HEK293 (cell line): ENCODE measurements at regions not wholly inside any gene's neighbourhood (a gene's known extent, or its start where the extent isn't known, plus 50 kb on each side); places are given as distances from the start of the nearest gene placed in this dataset.

ENCODE experiments used
- CTCF ChIA-PET: fragments of 350-600 bp; formaldehyde crosslinking; extraction: SDS; loops from one replicate; lab custom pipeline; 2021; ENCODE audit warnings: antibody characterized with exemption; lab: Yijun Ruan, JAX
- POLR2A ChIA-PET: fragments of 300-600 bp; formaldehyde crosslinking; extraction: SDS; loops from one replicate; lab custom pipeline; 2020; ENCODE audit warnings: antibody characterized with exemption, inconsistent platforms; lab: Yijun Ruan, JAX
- H3K27ac ChIP-seq: fragments of 200-500 bp; sonication (Bioruptor generic); 2 replicates; pipeline ENCODE4 v1.5.1; 2014; ENCODE audit warnings: low read depth, low read length, control low read depth, inconsistent platforms; ENCODE audit errors: extremely low read depth
- H3K36me3 ChIP-seq, 2 experiments: fragments of 200-500 bp in 1 of 2; sonication (Bioruptor generic) in 1 of 2; 1 replicate in 1 of 2; 2 replicates in 1 of 2; pipeline ENCODE4 v1.5.1; 2014 to 2017; ENCODE audit warnings: inconsistent platforms in 2 of 2, low read length in 2 of 2; ENCODE audit not compliant: control insufficient read depth in 2 of 2, insufficient read depth in 1 of 2
- H3K4me1 ChIP-seq: fragments of 200-500 bp; sonication (Bioruptor generic); 2 replicates; pipeline ENCODE4 v1.5.1; 2014; ENCODE audit warnings: mild to moderate bottlenecking, low read length, inconsistent platforms; ENCODE audit not compliant: control insufficient read depth, insufficient read depth
- H3K4me3 ChIP-seq: 2 replicates; pipeline ENCODE4 v1.5.1; 2011; ENCODE audit warnings: low read depth, mild to moderate bottlenecking, control low read depth, low read length, moderate library complexity
- H3K9me3 ChIP-seq: fragments of 200-500 bp; sonication (Bioruptor generic); 2 replicates; pipeline ENCODE4 v1.5.1; 2014; ENCODE audit warnings: low read depth, low read length, inconsistent platforms; ENCODE audit not compliant: control insufficient read depth, insufficient read depth
- BCL11B ChIP-seq: fragments of 450-650 bp; formaldehyde crosslinking; IDR thresholded peaks from 2 replicates; pipeline ENCODE4 v1.5.1; 2016; ENCODE audit warnings: low read depth, missing biosample characterization, missing genetic modification characterization
- CTCF ChIP-seq: fragments of 450-650 bp; formaldehyde crosslinking; IDR thresholded peaks from 2 replicates; pipeline ENCODE4 v1.5.1; 2016; ENCODE audit warnings: missing biosample characterization, missing genetic modification characterization
- PBX3 ChIP-seq: sonication (generic); formaldehyde crosslinking; IDR thresholded peaks from 2 replicates; pipeline ENCODE4 v1.8.1; 2022; ENCODE audit warnings: mild to moderate bottlenecking, moderate library complexity, missing genetic modification reagents
- RBAK ChIP-seq: fragments of 450-650 bp; formaldehyde crosslinking; IDR thresholded peaks from 2 replicates; pipeline ENCODE4 v1.5.1; 2016; ENCODE audit warnings: missing biosample characterization, missing genetic modification characterization
- SP7 ChIP-seq: fragments of 450-650 bp; formaldehyde crosslinking; IDR thresholded peaks from 2 replicates; pipeline ENCODE4 v1.5.1; 2016; ENCODE audit warnings: missing biosample characterization, missing genetic modification characterization
- ZBTB8A ChIP-seq: fragments of 450-650 bp; formaldehyde crosslinking; IDR thresholded peaks from 2 replicates; pipeline ENCODE4 v1.5.1; 2016; ENCODE audit warnings: missing biosample characterization, missing genetic modification characterization
- ZFHX2 ChIP-seq: fragments of 450-650 bp; formaldehyde crosslinking; conservative IDR thresholded peaks from 2 replicates; pipeline ENCODE4 v1.5.1; 2016; ENCODE audit warnings: missing biosample characterization, missing genetic modification characterization
- ZNF202 ChIP-seq: fragments of 450-650 bp; formaldehyde crosslinking; IDR thresholded peaks from 2 replicates; pipeline ENCODE4 v1.5.1; 2016; ENCODE audit warnings: missing biosample characterization, missing genetic modification characterization, borderline replicate concordance
- ZNF211 ChIP-seq: fragments of 450-650 bp; formaldehyde crosslinking; IDR thresholded peaks from 2 replicates; pipeline ENCODE4 v1.5.1; 2016; ENCODE audit warnings: low read depth, missing biosample characterization, missing genetic modification characterization
- ZNF341 ChIP-seq: fragments of 450-650 bp; formaldehyde crosslinking; IDR thresholded peaks from 2 replicates; pipeline ENCODE4; 2016; ENCODE audit warnings: low read depth, missing biosample characterization, missing genetic modification characterization
- ZNF391 ChIP-seq: fragments of 450-650 bp; formaldehyde crosslinking; IDR thresholded peaks from 2 replicates; pipeline ENCODE4 v1.5.1; 2016; ENCODE audit warnings: low read depth, missing biosample characterization, missing genetic modification characterization, borderline replicate concordance
- ZNF549 ChIP-seq: fragments of 450-650 bp; IDR thresholded peaks from 2 replicates; pipeline ENCODE4 v1.5.1; 2018; ENCODE audit warnings: missing biosample characterization, missing genetic modification characterization, mild to moderate bottlenecking, inconsistent platforms, moderate library complexity
- ZNF660 ChIP-seq: fragments of 450-650 bp; IDR thresholded peaks from 2 replicates; pipeline ENCODE4 v1.5.1; 2018; ENCODE audit warnings: missing biosample characterization, mild to moderate bottlenecking, missing genetic modification characterization
- ZNF670 ChIP-seq: fragments of 450-650 bp; formaldehyde crosslinking; IDR thresholded peaks from 2 replicates; pipeline ENCODE4 v1.5.1; 2016; ENCODE audit warnings: missing biosample characterization, missing genetic modification characterization, low read depth
- ZNF747 ChIP-seq: fragments of 450-650 bp; formaldehyde crosslinking; IDR thresholded peaks from 2 replicates; pipeline ENCODE4 v1.5.1; 2016; ENCODE audit warnings: missing biosample characterization, missing genetic modification characterization
- ZNF76 ChIP-seq: fragments of 450-650 bp; formaldehyde crosslinking; IDR thresholded peaks from 2 replicates; pipeline ENCODE4; 2016; ENCODE audit warnings: low read depth, missing biosample characterization, missing genetic modification characterization, borderline replicate concordance
- ZNF785 ChIP-seq: fragments of 450-650 bp; formaldehyde crosslinking; IDR thresholded peaks from 2 replicates; pipeline ENCODE4 v1.5.1; 2016; ENCODE audit warnings: missing biosample characterization, missing genetic modification characterization
- ZNF830 ChIP-seq: fragments of 450-650 bp; IDR thresholded peaks from 2 replicates; pipeline ENCODE4 v1.5.0; 2018; ENCODE audit warnings: missing biosample characterization, missing genetic modification characterization, low read depth, mild to moderate bottlenecking, moderate library complexity
- ZSCAN30 ChIP-seq: fragments of 450-650 bp; IDR thresholded peaks from 2 replicates; pipeline ENCODE4 v1.5.1; 2018; ENCODE audit warnings: missing biosample characterization, mild to moderate bottlenecking, missing genetic modification characterization, moderate library complexity
- TF ChIP-seq, protein P1 (sequence below): fragments of 450-650 bp; formaldehyde crosslinking; IDR thresholded peaks from 2 replicates; pipeline ENCODE4 v1.5.1; 2016; ENCODE audit warnings: missing biosample characterization, missing genetic modification characterization

DNA sequence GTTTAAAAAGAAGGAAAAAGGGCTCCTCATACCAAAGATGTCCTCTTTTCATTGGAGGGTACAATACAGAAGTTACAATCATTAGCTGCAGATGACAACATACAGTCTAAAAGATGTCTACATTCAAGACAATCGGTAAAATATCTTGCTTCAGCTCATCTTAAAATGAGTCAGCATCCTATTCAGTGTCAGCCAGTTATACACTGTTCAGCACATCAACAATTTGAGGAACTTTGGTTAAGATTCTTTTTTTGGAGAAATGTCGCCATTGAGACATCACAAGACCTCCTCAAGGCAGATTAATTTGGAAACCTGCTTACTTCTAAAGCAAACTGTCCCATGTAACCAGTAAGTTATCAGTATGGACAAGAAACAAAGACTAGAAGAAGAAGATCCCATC is 100.7 kb upstream of the SLC38A4 start:
- POLR2A ChIA-PET: no interaction called here
- Histone ChIP-seq H3K4me1 (no peaks in the 10 kb centered on the region), H3K36me3 (no peaks in the 10 kb centered on the region)
- TF ChIP-seq BCL11B (tag by site-specific recombination): no peak
- TF ChIP-seq SP7: no peak
- no peak for TF ChIP-seq ZNF747 (tag by site-specific recombination)
- TF ChIP-seq ZNF211: no peak
- no peak for TF ChIP-seq ZFHX2 (tag by site-specific recombination)
- no peak for TF ChIP-seq ZNF660 (tag by site-specific recombination)
- TF ChIP-seq ZNF202 (tag by site-specific recombination): no peak
- no peak for TF ChIP-seq CTCF (tag by site-specific recombination)
- TF ChIP-seq ZNF549 (tag by site-specific recombination): no peak
- TF ChIP-seq ZNF830: no peak
- TF ChIP-seq, protein P1, sequence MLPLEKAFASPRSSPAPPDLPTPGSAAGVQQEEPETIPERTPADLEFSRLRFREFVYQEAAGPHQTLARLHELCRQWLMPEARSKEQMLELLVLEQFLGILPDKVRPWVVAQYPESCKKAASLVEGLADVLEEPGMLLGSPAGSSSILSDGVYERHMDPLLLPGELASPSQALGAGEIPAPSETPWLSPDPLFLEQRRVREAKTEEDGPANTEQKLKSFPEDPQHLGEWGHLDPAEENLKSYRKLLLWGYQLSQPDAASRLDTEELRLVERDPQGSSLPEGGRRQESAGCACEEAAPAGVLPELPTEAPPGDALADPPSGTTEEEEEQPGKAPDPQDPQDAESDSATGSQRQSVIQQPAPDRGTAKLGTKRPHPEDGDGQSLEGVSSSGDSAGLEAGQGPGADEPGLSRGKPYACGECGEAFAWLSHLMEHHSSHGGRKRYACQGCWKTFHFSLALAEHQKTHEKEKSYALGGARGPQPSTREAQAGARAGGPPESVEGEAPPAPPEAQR (tag by site-specific recombination): no peak
- no peak for TF ChIP-seq ZBTB8A (tag by site-specific recombination)
- no peak for TF ChIP-seq PBX3 (CRISPR knock-in tag)
- TF ChIP-seq, all 188 proteins: peak for 0
- H3K4me3 ChIP-seq: no peak overlapping the region
- CTCF ChIA-PET: interaction anchor here (0.7 kb wide), 1 partner anchor 57 kb away, joined by 3 read pairs; no protein-coding TSS in a partner anchor
- no peaks in the 10 kb centered on the region for H3K9me3 ChIP-seq
- no peak overlapping the region for H3K27ac ChIP-seq

DNA sequence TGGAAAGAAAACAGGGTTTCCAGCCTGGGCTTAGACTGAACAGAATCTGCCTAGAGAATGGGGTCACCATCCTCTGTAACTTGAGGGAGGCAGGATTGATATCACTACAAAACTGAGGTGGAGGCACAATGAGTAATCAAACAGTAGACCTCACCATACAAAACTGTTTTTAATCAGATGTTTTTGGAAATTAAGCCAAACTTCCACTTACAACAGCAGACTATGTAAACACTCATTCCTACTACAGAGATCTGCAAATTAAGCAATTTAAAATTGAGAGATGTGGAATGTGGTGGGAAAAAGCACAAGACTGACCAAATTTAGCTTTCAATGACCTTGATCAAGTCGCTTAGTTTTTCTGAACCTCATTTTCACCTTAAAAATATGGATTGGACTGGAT is 104.3 kb upstream of the SLC38A4 start:
- ChIA-PET POLR2A (no interaction called here), CTCF (interaction anchor here (0.9 kb wide), 1 partner anchor 47 kb away, joined by 3 read pairs; no protein-coding TSS in a partner anchor)
- no peaks in the 10 kb centered on the region for H3K4me1 ChIP-seq
- H3K4me3 ChIP-seq: no peak overlapping the region
- TF ChIP-seq ZNF76 (no peak), RBAK (tag by site-specific recombination) (no peak), ZNF785 (tag by site-specific recombination) (no peak), ZNF391 (tag by site-specific recombination) (no peak), ZNF341 (tag by site-specific recombination) (no peak), ZSCAN30 (tag by site-specific recombination) (no peak), ZNF670 (tag by site-specific recombination) (no peak)
- H3K27ac ChIP-seq: no peak overlapping the region
- H3K36me3 ChIP-seq: no peaks in the 10 kb centered on the region
- no peaks in the 10 kb centered on the region for H3K9me3 ChIP-seq
